ENCODE measurements at regions not wholly inside any gene's neighbourhood (a gene's known extent, or its start where the extent isn't known, plus 50 kb on each side); places are given as distances from the start of the nearest gene placed in this dataset.

DNA sequence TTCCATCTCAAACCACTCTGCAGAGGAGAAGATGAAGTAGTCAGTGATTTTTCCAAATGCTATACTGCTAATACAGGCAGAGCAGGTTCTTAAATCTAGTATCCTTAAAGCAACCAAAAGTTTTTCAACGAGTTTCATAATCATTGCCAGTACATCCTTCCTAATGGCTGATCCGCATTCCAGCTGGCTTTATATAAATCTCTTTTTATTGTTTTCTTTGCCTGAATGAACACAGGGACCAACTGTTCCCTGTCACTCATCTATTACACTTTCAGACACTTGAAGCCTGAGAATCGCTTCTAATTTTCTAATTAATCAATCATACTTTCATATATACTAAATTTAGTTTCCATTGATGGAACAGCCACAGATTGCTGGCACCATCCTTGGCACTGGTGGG is 508.6 kb downstream of the RAB28 start:
- TF ChIP-seq SIN3A (IDR thresholded peaks at IDR 0.05; ENCODE audit: borderline replicate concordance, insufficient read depth, low read length) (no peak), TAF1 (IDR thresholded peaks at IDR 0.05; ENCODE audit: borderline replicate concordance, insufficient read depth, low read length) (no peak), FOXP2 (optimal IDR thresholded peaks at IDR 0.05; ENCODE audit: borderline replicate concordance, extremely low read depth, extremely low read length, insufficient read depth) (no peak), POLR2AphosphoS5 (IDR thresholded peaks at IDR 0.05; ENCODE audit: low read depth, low read length) (no peak)
- TF ChIP-seq, protein P1, sequence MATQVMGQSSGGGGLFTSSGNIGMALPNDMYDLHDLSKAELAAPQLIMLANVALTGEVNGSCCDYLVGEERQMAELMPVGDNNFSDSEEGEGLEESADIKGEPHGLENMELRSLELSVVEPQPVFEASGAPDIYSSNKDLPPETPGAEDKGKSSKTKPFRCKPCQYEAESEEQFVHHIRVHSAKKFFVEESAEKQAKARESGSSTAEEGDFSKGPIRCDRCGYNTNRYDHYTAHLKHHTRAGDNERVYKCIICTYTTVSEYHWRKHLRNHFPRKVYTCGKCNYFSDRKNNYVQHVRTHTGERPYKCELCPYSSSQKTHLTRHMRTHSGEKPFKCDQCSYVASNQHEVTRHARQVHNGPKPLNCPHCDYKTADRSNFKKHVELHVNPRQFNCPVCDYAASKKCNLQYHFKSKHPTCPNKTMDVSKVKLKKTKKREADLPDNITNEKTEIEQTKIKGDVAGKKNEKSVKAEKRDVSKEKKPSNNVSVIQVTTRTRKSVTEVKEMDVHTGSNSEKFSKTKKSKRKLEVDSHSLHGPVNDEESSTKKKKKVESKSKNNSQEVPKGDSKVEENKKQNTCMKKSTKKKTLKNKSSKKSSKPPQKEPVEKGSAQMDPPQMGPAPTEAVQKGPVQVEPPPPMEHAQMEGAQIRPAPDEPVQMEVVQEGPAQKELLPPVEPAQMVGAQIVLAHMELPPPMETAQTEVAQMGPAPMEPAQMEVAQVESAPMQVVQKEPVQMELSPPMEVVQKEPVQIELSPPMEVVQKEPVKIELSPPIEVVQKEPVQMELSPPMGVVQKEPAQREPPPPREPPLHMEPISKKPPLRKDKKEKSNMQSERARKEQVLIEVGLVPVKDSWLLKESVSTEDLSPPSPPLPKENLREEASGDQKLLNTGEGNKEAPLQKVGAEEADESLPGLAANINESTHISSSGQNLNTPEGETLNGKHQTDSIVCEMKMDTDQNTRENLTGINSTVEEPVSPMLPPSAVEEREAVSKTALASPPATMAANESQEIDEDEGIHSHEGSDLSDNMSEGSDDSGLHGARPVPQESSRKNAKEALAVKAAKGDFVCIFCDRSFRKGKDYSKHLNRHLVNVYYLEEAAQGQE (IDR thresholded peaks at IDR 0.05; ENCODE audit: insufficient read depth in 1 of 2, low read depth in 2 of 2, low read length in 2 of 2): no peak

DNA sequence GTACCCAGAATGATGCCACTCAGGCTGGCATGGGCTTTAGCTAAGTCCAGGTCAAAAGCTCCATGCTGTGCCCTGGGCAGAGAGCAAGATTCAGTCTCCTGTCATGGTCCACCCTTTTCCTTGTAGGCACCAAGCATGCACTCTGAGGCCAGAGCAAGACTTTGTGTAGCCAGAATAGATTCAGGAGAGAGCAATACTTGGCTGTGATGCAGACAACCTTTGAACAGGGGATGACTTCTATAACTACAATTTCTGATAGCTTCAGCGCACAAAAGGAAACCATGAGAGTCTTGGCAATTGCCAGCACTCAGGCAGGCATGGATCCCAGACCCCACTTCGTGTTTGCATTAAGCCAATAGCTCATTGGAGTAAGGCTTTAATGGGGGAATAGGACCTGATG is 510.6 kb downstream of the RAB28 start:
- TF ChIP-seq POLR2AphosphoS5 (IDR thresholded peaks at IDR 0.05; ENCODE audit: low read depth, low read length): no peak
- TF ChIP-seq TAF1 (IDR thresholded peaks at IDR 0.05; ENCODE audit: borderline replicate concordance, insufficient read depth, low read length): no peak
- no peak for TF ChIP-seq FOXP2 (optimal IDR thresholded peaks at IDR 0.05; ENCODE audit: borderline replicate concordance, extremely low read depth, extremely low read length, insufficient read depth)
- TF ChIP-seq SIN3A (IDR thresholded peaks at IDR 0.05; ENCODE audit: borderline replicate concordance, insufficient read depth, low read length): no peak
- TF ChIP-seq, protein P1 (IDR thresholded peaks at IDR 0.05; ENCODE audit: insufficient read depth in 1 of 2, low read depth in 2 of 2, low read length in 2 of 2): no peak

DNA sequence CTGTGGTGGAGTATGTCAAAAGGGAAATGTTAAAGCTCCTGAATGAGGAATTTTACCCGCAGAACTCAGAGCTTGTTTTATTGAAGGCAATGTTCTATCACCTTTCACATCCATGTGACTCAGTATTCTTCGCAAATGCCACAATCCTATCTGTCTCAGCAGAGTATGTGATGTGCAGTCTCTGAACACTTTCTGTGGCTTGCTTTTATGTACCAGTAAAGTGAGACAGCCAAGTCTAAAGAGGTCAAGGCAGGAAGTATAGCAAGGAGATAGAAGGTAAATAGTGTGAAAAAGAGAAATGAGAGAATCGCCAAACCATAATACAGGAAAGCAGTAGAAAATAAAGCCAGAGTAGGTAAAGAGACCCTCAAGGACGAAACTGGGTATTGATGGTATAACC is 515.8 kb downstream of the RAB28 start:
- TF ChIP-seq FOXP2 (optimal IDR thresholded peaks at IDR 0.05; ENCODE audit: borderline replicate concordance, extremely low read depth, extremely low read length, insufficient read depth): no peak
- TF ChIP-seq TAF1 (IDR thresholded peaks at IDR 0.05; ENCODE audit: borderline replicate concordance, insufficient read depth, low read length): no peak
- no peak for TF ChIP-seq SIN3A (IDR thresholded peaks at IDR 0.05; ENCODE audit: borderline replicate concordance, insufficient read depth, low read length)
- TF ChIP-seq, protein P1 (IDR thresholded peaks at IDR 0.05; ENCODE audit: insufficient read depth in 1 of 2, low read depth in 2 of 2, low read length in 2 of 2): no peak
- TF ChIP-seq POLR2AphosphoS5 (IDR thresholded peaks at IDR 0.05; ENCODE audit: low read depth, low read length): no peak

GRCh38 chr4:12966726-12967125 is 517.4 kb downstream of the RAB28 start:
- no peak for TF ChIP-seq TAF1 (IDR thresholded peaks at IDR 0.05; ENCODE audit: borderline replicate concordance, insufficient read depth, low read length)
- no peak for TF ChIP-seq SIN3A (IDR thresholded peaks at IDR 0.05; ENCODE audit: borderline replicate concordance, insufficient read depth, low read length)
- TF ChIP-seq POLR2AphosphoS5 (IDR thresholded peaks at IDR 0.05; ENCODE audit: low read depth, low read length): no peak
- TF ChIP-seq FOXP2 (optimal IDR thresholded peaks at IDR 0.05; ENCODE audit: borderline replicate concordance, extremely low read depth, extremely low read length, insufficient read depth): no peak
- TF ChIP-seq, protein P1 (IDR thresholded peaks at IDR 0.05; ENCODE audit: insufficient read depth in 1 of 2, low read depth in 2 of 2, low read length in 2 of 2): no peak

DNA sequence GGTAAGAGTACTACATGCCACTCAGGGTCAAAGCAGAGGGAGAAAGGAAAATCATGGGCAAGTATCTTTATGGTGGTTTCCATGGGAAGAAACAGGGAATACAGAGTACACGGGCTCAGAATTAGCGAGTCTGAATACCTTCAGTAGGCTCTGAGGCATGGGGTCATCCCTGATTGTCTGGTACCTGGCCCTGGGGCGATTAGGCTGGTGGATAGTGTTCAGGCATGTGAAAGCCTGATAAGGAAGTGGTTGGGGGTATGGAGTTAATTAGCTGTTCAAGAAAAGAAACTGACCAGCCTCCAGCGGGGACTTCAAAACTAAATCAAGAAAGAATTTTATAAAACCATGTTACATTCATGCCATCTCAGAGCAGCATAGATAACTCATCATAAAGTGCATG is 518.8 kb downstream of the RAB28 start:
- no peak for TF ChIP-seq TAF1 (IDR thresholded peaks at IDR 0.05; ENCODE audit: borderline replicate concordance, insufficient read depth, low read length)
- TF ChIP-seq, protein P1 (IDR thresholded peaks at IDR 0.05; ENCODE audit: insufficient read depth in 1 of 2, low read depth in 2 of 2, low read length in 2 of 2): no peak
- no peak for TF ChIP-seq FOXP2 (optimal IDR thresholded peaks at IDR 0.05; ENCODE audit: borderline replicate concordance, extremely low read depth, extremely low read length, insufficient read depth)
- no peak for TF ChIP-seq SIN3A (IDR thresholded peaks at IDR 0.05; ENCODE audit: borderline replicate concordance, insufficient read depth, low read length)
- no peak for TF ChIP-seq POLR2AphosphoS5 (IDR thresholded peaks at IDR 0.05; ENCODE audit: low read depth, low read length)
